WTC11 (cell line): ENCODE measurements at regions not wholly inside any gene's neighbourhood (a gene's known extent, or its start where the extent isn't known, plus 50 kb on each side); places are given as distances from the start of the nearest gene placed in this dataset.

Experiments
- ATAC-seq: fragments of 200-7000 bp; cut with Tn5 transposase; 2 replicates; pipeline ENCODE4 v1.10.0; 2021; ENCODE audit warnings: mild to moderate bottlenecking, moderate library complexity
- CTCF ChIA-PET: fragments of 300-600 bp; sonication (Branson Sonifier 250); formaldehyde crosslinking; loops from one replicate; lab custom pipeline; 2021; ENCODE audit warnings: antibody characterized with exemption; lab: Charles Lee
- POLR2A ChIA-PET: fragments of 350-600 bp; sonication (Branson Sonifier 250); formaldehyde crosslinking; loops from one replicate; lab custom pipeline; 2021; ENCODE audit warnings: antibody characterized with exemption; lab: Charles Lee
- DNase-seq: peaks from one replicate; pipeline ENCODE4 v3.0.0; 2021; ENCODE audit warnings: low spot score
- H3K27ac Mint-ChIP-seq: 2 replicates; pipeline ENCODE4 v1.8.0; 2021; ENCODE audit warnings: mixed read lengths
- H3K27me3 Mint-ChIP-seq: 2 replicates; pipeline ENCODE4 v1.8.0; 2021; ENCODE audit warnings: low read depth, mild to moderate bottlenecking, moderate library complexity, mixed read lengths
- H3K36me3 Mint-ChIP-seq: 2 replicates; pipeline ENCODE4 v1.8.0; 2021; ENCODE audit warnings: mixed read lengths
- H3K4me1 Mint-ChIP-seq: 2 replicates; pipeline ENCODE4 v1.8.0; 2022; ENCODE audit warnings: mixed read lengths
- H3K4me3 Mint-ChIP-seq: 2 replicates; pipeline ENCODE4 v1.8.0; 2021; ENCODE audit warnings: mild to moderate bottlenecking, moderate library complexity, mixed read lengths
- H3K9me3 Mint-ChIP-seq: 2 replicates; pipeline ENCODE4 v1.8.0; 2021; ENCODE audit warnings: mixed read lengths
- ATF3 ChIP-seq: sonication (generic); formaldehyde crosslinking; conservative IDR thresholded peaks from 2 replicates; pipeline ENCODE4 v1.8.1; 2022; ENCODE audit warnings: mild to moderate bottlenecking, missing genetic modification reagents
- CBFB ChIP-seq: sonication (generic); formaldehyde crosslinking; IDR thresholded peaks from 2 replicates; pipeline ENCODE4 v1.8.1; 2022; ENCODE audit warnings: mild to moderate bottlenecking, low read depth, missing genetic modification reagents
- CREB1 ChIP-seq: sonication (generic); formaldehyde crosslinking; IDR thresholded peaks from 2 replicates; pipeline ENCODE4 v1.8.0; 2023; ENCODE audit warnings: mild to moderate bottlenecking, missing genetic modification reagents
- E2F5 ChIP-seq: sonication (generic); formaldehyde crosslinking; IDR thresholded peaks from 2 replicates; pipeline ENCODE4 v1.8.1; 2022; ENCODE audit warnings: mild to moderate bottlenecking, moderate library complexity, missing genetic modification reagents
- ERG ChIP-seq: fragments of 250-450 bp; sonication (Bioruptor Pico); IDR thresholded peaks from 2 replicates; pipeline ENCODE4 v1.8.0; 2021; ENCODE audit warnings: mild to moderate bottlenecking
- ESRRA ChIP-seq: sonication (generic); formaldehyde crosslinking; IDR thresholded peaks from 2 replicates; pipeline ENCODE4 v1.8.1; 2022; ENCODE audit warnings: mild to moderate bottlenecking, missing genetic modification reagents, borderline replicate concordance
- GTF2I ChIP-seq: fragments of 250-450 bp; sonication (Bioruptor Pico); conservative IDR thresholded peaks from 2 replicates; pipeline ENCODE4 v1.4.0; 2021; ENCODE audit warnings: mild to moderate bottlenecking
- HMGXB4 ChIP-seq: sonication (generic); formaldehyde crosslinking; IDR thresholded peaks from 2 replicates; pipeline ENCODE4 v1.8.1; 2023; ENCODE audit warnings: mild to moderate bottlenecking, moderate library complexity, missing genetic modification reagents
- NFATC4 ChIP-seq: fragments of 250-450 bp; sonication (Bioruptor Pico); IDR thresholded peaks from 2 replicates; pipeline ENCODE4 v1.9.0; 2021; ENCODE audit warnings: mild to moderate bottlenecking
- NR2C2 ChIP-seq: sonication (generic); formaldehyde crosslinking; IDR thresholded peaks from 2 replicates; pipeline ENCODE4 v1.8.0; 2022; ENCODE audit warnings: mild to moderate bottlenecking, missing genetic modification reagents
- RORB ChIP-seq: fragments of 250-450 bp; sonication (Bioruptor Pico); IDR thresholded peaks from 2 replicates; pipeline ENCODE4 v1.9.0; 2021; ENCODE audit warnings: mild to moderate bottlenecking
- ZMAT4 ChIP-seq: fragments of 250-450 bp; sonication (Bioruptor Pico); IDR thresholded peaks from 2 replicates; pipeline ENCODE4 v1.9.0; 2021; ENCODE audit warnings: mild to moderate bottlenecking
- ZNF121 ChIP-seq: sonication (generic); formaldehyde crosslinking; IDR thresholded peaks from 2 replicates; pipeline ENCODE4 v1.8.0; 2023; ENCODE audit warnings: missing genetic modification reagents
- ZNF219 ChIP-seq: sonication (generic); formaldehyde crosslinking; IDR thresholded peaks from 2 replicates; pipeline ENCODE4 v1.8.0; 2023; ENCODE audit warnings: missing genetic modification reagents, mild to moderate bottlenecking, borderline replicate concordance
- ZNF317 ChIP-seq: sonication (generic); formaldehyde crosslinking; IDR thresholded peaks from 2 replicates; pipeline ENCODE4 v1.8.1; 2023; ENCODE audit warnings: low read depth, mild to moderate bottlenecking, moderate library complexity, missing genetic modification reagents, borderline replicate concordance
- TF ChIP-seq, protein P1 (sequence below): sonication (generic); formaldehyde crosslinking; IDR thresholded peaks from 2 replicates; pipeline ENCODE4 v1.8.0; 2022; ENCODE audit warnings: mild to moderate bottlenecking, missing genetic modification reagents
- TF ChIP-seq, protein P2 (sequence below): fragments of 250-450 bp; sonication (Bioruptor Pico); conservative IDR thresholded peaks from 2 replicates; pipeline ENCODE4 v1.9.0; 2021; ENCODE audit warnings: mild to moderate bottlenecking
- TF ChIP-seq, protein P3 (sequence below): sonication (generic); formaldehyde crosslinking; IDR thresholded peaks from 2 replicates; pipeline ENCODE4 v1.8.0; 2023; ENCODE audit warnings: missing genetic modification reagents

- TF ChIP-seq E2F5 (CRISPR knock-in tag) = no peak
- TF ChIP-seq ZNF317 (CRISPR knock-in tag) = no peak
- no peak for TF ChIP-seq ZNF121
- TF ChIP-seq GTF2I (CRISPR knock-in tag) = no peak
Measured at GRCh38 chr13:53131361-53131760, 102.7 kb downstream of the OLFM4 start (continued).

- no peak overlapping the region for H3K27ac Mint-ChIP-seq
- TF ChIP-seq NFATC4 (CRISPR knock-in tag) (no peak), CREB1 (no peak), ERG (CRISPR knock-in tag) (no peak), ATF3 (no peak), NR2C2 (CRISPR knock-in tag) (no peak), RORB (CRISPR knock-in tag) (no peak), HMGXB4 (CRISPR knock-in tag) (no peak), CBFB (no peak), ZNF219 (CRISPR knock-in tag) (no peak), ESRRA (no peak), ZMAT4 (CRISPR knock-in tag) (no peak)
- TF ChIP-seq, protein P1, sequence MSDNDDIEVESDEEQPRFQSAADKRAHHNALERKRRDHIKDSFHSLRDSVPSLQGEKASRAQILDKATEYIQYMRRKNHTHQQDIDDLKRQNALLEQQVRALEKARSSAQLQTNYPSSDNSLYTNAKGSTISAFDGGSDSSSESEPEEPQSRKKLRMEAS (CRISPR knock-in tag) = no peak
- TF ChIP-seq, protein P2, sequence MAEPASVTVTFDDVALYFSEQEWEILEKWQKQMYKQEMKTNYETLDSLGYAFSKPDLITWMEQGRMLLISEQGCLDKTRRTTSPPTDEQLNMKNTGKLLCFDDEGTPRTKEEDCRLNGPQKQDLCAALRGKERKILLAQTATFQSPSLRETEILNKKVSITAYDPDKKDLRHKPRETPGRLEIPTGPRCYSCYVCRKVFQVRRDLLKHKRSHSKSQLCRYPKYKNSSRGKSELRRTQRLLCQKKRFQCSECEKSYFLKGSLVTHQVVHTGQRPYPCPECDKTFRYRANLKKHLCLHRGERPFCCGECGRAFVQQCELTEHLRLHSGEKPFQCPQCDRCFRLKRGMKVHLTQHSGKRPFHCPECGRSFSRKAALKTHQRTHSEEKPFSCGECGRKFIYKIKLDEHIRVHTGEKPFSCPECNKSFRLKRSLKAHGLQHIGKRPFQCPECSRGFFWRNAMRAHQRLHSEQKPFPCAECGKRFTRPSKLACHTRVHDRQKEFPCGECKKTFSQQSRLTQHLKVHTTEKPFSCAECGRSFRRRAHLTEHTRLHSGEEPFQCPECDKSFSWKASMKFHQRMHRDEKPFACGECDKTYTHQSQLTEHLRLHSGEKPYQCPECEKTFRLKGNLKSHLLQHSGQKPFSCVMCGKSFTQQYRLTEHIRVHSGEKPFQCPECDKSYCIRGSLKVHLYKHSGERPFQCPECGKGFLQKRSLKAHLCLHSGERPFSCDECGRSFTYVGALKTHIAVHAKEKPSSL (CRISPR knock-in tag) = no peak
- TF ChIP-seq, protein P3, sequence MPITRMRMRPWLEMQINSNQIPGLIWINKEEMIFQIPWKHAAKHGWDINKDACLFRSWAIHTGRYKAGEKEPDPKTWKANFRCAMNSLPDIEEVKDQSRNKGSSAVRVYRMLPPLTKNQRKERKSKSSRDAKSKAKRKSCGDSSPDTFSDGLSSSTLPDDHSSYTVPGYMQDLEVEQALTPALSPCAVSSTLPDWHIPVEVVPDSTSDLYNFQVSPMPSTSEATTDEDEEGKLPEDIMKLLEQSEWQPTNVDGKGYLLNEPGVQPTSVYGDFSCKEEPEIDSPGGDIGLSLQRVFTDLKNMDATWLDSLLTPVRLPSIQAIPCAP (CRISPR knock-in tag) = no peak
- CTCF ChIA-PET = interaction anchor here (1.2 to 4.5 kb wide), 2 partner anchors 16 to 167 kb away, joined by 4 to 25 read pairs; no protein-coding TSS in a partner anchor
- no peaks in the 10 kb centered on the region for H3K36me3 Mint-ChIP-seq
- DNase-seq = no peak
- peaks cover 6% of the 10 kb centered on the region for H3K4me1 Mint-ChIP-seq
- no peak overlapping the region for H3K4me3 Mint-ChIP-seq
- ATAC-seq = no peak
- H3K27me3 Mint-ChIP-seq = peaks cover 3% of the 10 kb centered on the region; the same call in 1 of the 2 replicates
- no peaks in the 10 kb centered on the region; the same call in 1 of the 2 replicates for H3K9me3 Mint-ChIP-seq
- POLR2A ChIA-PET = no interaction called here
Measured at GRCh38 chr13:53135301-53135700, 106.7 kb downstream of the OLFM4 start.
